H9 (cell line): ENCODE measurements at regions not wholly inside any gene's neighbourhood (a gene's known extent, or its start where the extent isn't known, plus 50 kb on each side); places are given as distances from the start of the nearest gene placed in this dataset.

Source experiments
- DNase-seq: peaks from one replicate; pipeline ENCODE4 v3.0.0-alpha.2; 2017
- H2AFZ ChIP-seq: one replicate; pipeline ENCODE4 v1.6.1; 2013; ENCODE audit warnings: mild to moderate bottlenecking, low read length, control low read depth, moderate library complexity
- H2AK5ac ChIP-seq: 2 replicates; pipeline ENCODE4 v1.6.1; 2013; ENCODE audit warnings: low read length, control low read depth, mixed read lengths; ENCODE audit not compliant: insufficient read length
- H2BK120ac ChIP-seq: one replicate; pipeline ENCODE4 v1.6.1; 2013; ENCODE audit warnings: low read depth, mild to moderate bottlenecking, low read length, control low read depth, inconsistent platforms; ENCODE audit not compliant: poor library complexity, severe bottlenecking
- H2BK12ac ChIP-seq: 2 replicates; pipeline ENCODE4 v1.6.1; 2013; ENCODE audit warnings: low read length, control low read depth, mixed read lengths, low read depth; ENCODE audit not compliant: insufficient read length
- H2BK15ac ChIP-seq: 2 replicates; pipeline ENCODE4 v1.6.1; 2013; ENCODE audit warnings: low read depth, low read length, control low read depth
- H2BK20ac ChIP-seq: one replicate; pipeline ENCODE4 v1.6.1; 2013; ENCODE audit warnings: low read depth, mild to moderate bottlenecking, low read length, control low read depth, inconsistent platforms; ENCODE audit not compliant: poor library complexity, severe bottlenecking
- H2BK5ac ChIP-seq: 2 replicates; pipeline ENCODE4 v1.6.1; 2013; ENCODE audit warnings: low read length, control low read depth, mixed read lengths; ENCODE audit not compliant: insufficient read length
- H3K14ac ChIP-seq: 2 replicates; pipeline ENCODE4 v1.6.1; 2013; ENCODE audit warnings: low read length, control low read depth; ENCODE audit not compliant: insufficient read depth
- H3K18ac ChIP-seq: 2 replicates; pipeline ENCODE4 v1.6.1; 2013; ENCODE audit warnings: low read depth, mild to moderate bottlenecking, mixed read lengths, low read length, control low read depth; ENCODE audit not compliant: insufficient read length
- H3K23ac ChIP-seq: 2 replicates; pipeline ENCODE4 v1.6.1; 2013; ENCODE audit warnings: low read length, control low read depth, mixed read lengths, low read depth; ENCODE audit not compliant: insufficient read length
- H3K23me2 ChIP-seq: 2 replicates; pipeline ENCODE4 v1.6.1; 2013; ENCODE audit warnings: low read depth, mild to moderate bottlenecking, mixed read lengths, low read length, control low read depth; ENCODE audit not compliant: insufficient read length, poor library complexity, severe bottlenecking
- H3K27ac ChIP-seq: 2 replicates; pipeline ENCODE4 v1.5.1; 2013; ENCODE audit warnings: low read length, control low read depth, mixed read lengths, low read depth; ENCODE audit not compliant: insufficient read length
- H3K27me3 ChIP-seq: 2 replicates; pipeline ENCODE4 v1.6.1; 2013; ENCODE audit warnings: low read length, control low read depth, inconsistent platforms; ENCODE audit not compliant: insufficient read depth
- H3K4ac ChIP-seq: 2 replicates; pipeline ENCODE4 v1.6.1; 2013; ENCODE audit warnings: low read depth, mild to moderate bottlenecking, control low read depth, inconsistent platforms, low read length, moderate library complexity
- H3K4me1 ChIP-seq: 2 replicates; pipeline ENCODE4 v1.6.1; 2013; ENCODE audit warnings: low read length, control low read depth, inconsistent platforms; ENCODE audit not compliant: insufficient read depth
- H3K4me2 ChIP-seq: 2 replicates; pipeline ENCODE4 v1.6.1; 2013; ENCODE audit warnings: low read length, control low read depth, mixed read lengths; ENCODE audit not compliant: insufficient read length, insufficient read depth
- H3K56ac ChIP-seq: 2 replicates; pipeline ENCODE4 v1.6.1; 2013; ENCODE audit warnings: low read depth, mild to moderate bottlenecking, mixed read lengths, low read length, control low read depth; ENCODE audit not compliant: insufficient read length
- H3K79me1 ChIP-seq: 2 replicates; pipeline ENCODE4 v1.6.1; 2013; ENCODE audit warnings: low read depth, mild to moderate bottlenecking, moderate library complexity, low read length, control low read depth, inconsistent platforms; ENCODE audit not compliant: insufficient read depth, poor library complexity, severe bottlenecking
- H3K79me2 ChIP-seq: 2 replicates; pipeline ENCODE4 v1.6.1; 2013; ENCODE audit warnings: low read length, control low read depth, inconsistent platforms; ENCODE audit not compliant: insufficient read depth
- H3K9ac ChIP-seq: 2 replicates; pipeline ENCODE4 v1.6.1; 2013; ENCODE audit warnings: low read length, control low read depth, mixed read lengths; ENCODE audit not compliant: insufficient read length; ENCODE audit errors: extremely low read depth
- H3K9me3 ChIP-seq: one replicate; pipeline ENCODE4 v1.6.1; 2013; ENCODE audit warnings: low read depth, low read length, inconsistent platforms; ENCODE audit not compliant: control insufficient read depth
- H3T11ph ChIP-seq: one replicate; pipeline ENCODE4 v1.6.1; 2013; ENCODE audit warnings: mild to moderate bottlenecking, low read length, control low read depth, inconsistent platforms
- H4K20me1 ChIP-seq: one replicate; pipeline ENCODE4 v1.6.1; 2013; ENCODE audit not compliant: control insufficient read depth, insufficient read length, insufficient read depth
- H4K5ac ChIP-seq: 2 replicates; pipeline ENCODE4 v1.6.1; 2013; ENCODE audit warnings: low read depth, mild to moderate bottlenecking, mixed read lengths, low read length, control low read depth; ENCODE audit not compliant: insufficient read length
- H4K8ac ChIP-seq: replicated peaks from 2 replicates; pipeline ENCODE4 v1.6.1; 2013; ENCODE audit warnings: low read length, control low read depth, mixed read lengths, low read depth; ENCODE audit not compliant: insufficient read length
- H4K91ac ChIP-seq: 2 replicates; pipeline ENCODE4 v1.6.1; 2013; ENCODE audit warnings: low read depth, mild to moderate bottlenecking, moderate library complexity, mixed read lengths, low read length, control low read depth; ENCODE audit not compliant: insufficient read length
- H3K27ac Mint-ChIP-seq, 3 experiments: 2 replicates in 2 of 3; 3 replicates in 1 of 3; pipeline ENCODE4 v1.8.0; 2020 to 2021; ENCODE audit warnings: mixed read lengths in 3 of 3, mild to moderate bottlenecking in 1 of 3, moderate library complexity in 1 of 3
- H3K27me3 Mint-ChIP-seq: 2 replicates; pipeline ENCODE4 v1.8.0; 2021; ENCODE audit warnings: low read depth, mild to moderate bottlenecking, moderate library complexity, mixed read lengths
- H3K36me3 Mint-ChIP-seq, 3 experiments: 2 replicates in 2 of 3; 3 replicates in 1 of 3; pipeline ENCODE4 v1.8.0; 2020 to 2021; ENCODE audit warnings: low read depth in 3 of 3, mixed read lengths in 3 of 3; ENCODE audit not compliant: insufficient read depth in 1 of 3
- H3K4me1 Mint-ChIP-seq, 2 experiments: 2 replicates each; pipeline ENCODE4 v1.8.0; 2020; ENCODE audit warnings: mixed read lengths in 2 of 2
- H3K4me3 Mint-ChIP-seq, 2 experiments: 2 replicates in 1 of 2; 3 replicates in 1 of 2; pipeline ENCODE4 v1.8.0; 2020 to 2021; ENCODE audit warnings: mild to moderate bottlenecking in 2 of 2, mixed read lengths in 2 of 2, moderate library complexity in 1 of 2
- H3K9me3 Mint-ChIP-seq, 2 experiments: 2 replicates in 1 of 2; 3 replicates in 1 of 2; pipeline ENCODE4 v1.8.0; 2020; ENCODE audit warnings: mild to moderate bottlenecking in 2 of 2, mixed read lengths in 2 of 2, moderate library complexity in 1 of 2
- CTCF ChIP-seq: fragments of 200-600 bp; sonication (generic); conservative IDR thresholded peaks from 3 replicates; pipeline ENCODE4 v1.8.0; 2021; ENCODE audit warnings: antibody characterized with exemption, mild to moderate bottlenecking
- WGBS: extraction: QIAGEN DNeasy Blood & Tissue Kit; methylation state at CpG from one replicate; pipeline ENCODE4 v1.1.7; 2013; ENCODE audit warnings: missing lambda C conversion rate, low lambda C conversion rate, mixed read lengths; ENCODE audit not compliant: insufficient read length; ENCODE audit errors: extremely low coverage; 5-methylcytosine and 5-hydroxymethylcytosine counted together

- no peaks in the 10 kb centered on the region for H3K4me1 ChIP-seq
- TF ChIP-seq CTCF = no peak
- H2BK15ac ChIP-seq = no peak overlapping the region
- DNase-seq = no peak
- no peak overlapping the region for H3K23ac ChIP-seq
- H3K27ac Mint-ChIP-seq = no peak overlapping the region
- no peak overlapping the region for H2BK20ac ChIP-seq
- H3K18ac ChIP-seq = no peak overlapping the region
- no peak overlapping the region for H2BK5ac ChIP-seq
- H4K5ac ChIP-seq = no peak overlapping the region
- no peak overlapping the region for H4K8ac ChIP-seq
- H2BK120ac ChIP-seq = no peak overlapping the region
- no peak overlapping the region for H2BK12ac ChIP-seq
- no peaks in the 10 kb centered on the region for H3K79me1 ChIP-seq
- peaks cover 7% of the 10 kb centered on the region in 2 experiments; a peak in 3 of 4 replicates for H3K4me1 Mint-ChIP-seq
- no peaks in the 10 kb centered on the region for H4K20me1 ChIP-seq
- no peaks in the 10 kb centered on the region for H3K36me3 Mint-ChIP-seq
- no peaks in the 10 kb centered on the region for H3K23me2 ChIP-seq
- H3K4me2 ChIP-seq = no peak overlapping the region
- no peaks in the 10 kb centered on the region for H3K27me3 ChIP-seq
- H3K4ac ChIP-seq = no peak overlapping the region
- no peak overlapping the region for H3T11ph ChIP-seq
- no peak overlapping the region for H3K4me3 Mint-ChIP-seq
- no peak overlapping the region for H3K14ac ChIP-seq
- H4K91ac ChIP-seq = no peak overlapping the region
- no CpG with 5 or more reads among the region's 3 CpGs for WGBS
- no peak overlapping the region for H2AK5ac ChIP-seq
- H3K9ac ChIP-seq = no peak overlapping the region
- no peak overlapping the region for H2AFZ ChIP-seq
- H3K27ac ChIP-seq = no peak overlapping the region
- H3K27me3 Mint-ChIP-seq = no peaks in the 10 kb centered on the region
- H3K79me2 ChIP-seq = no peaks in the 10 kb centered on the region
- no peaks in the 10 kb centered on the region for H3K9me3 ChIP-seq
- no peaks in the 10 kb centered on the region for H3K9me3 Mint-ChIP-seq
- no peak overlapping the region for H3K56ac ChIP-seq
These were observed 129.0 kb upstream of the SGK1 start for GRCh38 chr6:134446896-134447295.
